GM06990 (cell line): ENCODE measurements at regions not wholly inside any gene's neighbourhood (a gene's known extent, or its start where the extent isn't known, plus 50 kb on each side); places are given as distances from the start of the nearest gene placed in this dataset.

Source experiments
- DNase-seq: peaks from one replicate; pipeline ENCODE4 v3.0.0-alpha.2; 2011; ENCODE audit not compliant: insufficient read length; ENCODE audit errors: extremely low read depth
- H3K27me3 ChIP-seq: replicated peaks from 2 replicates; pipeline ENCODE4 v1.6.0; 2011; ENCODE audit warnings: low read length; ENCODE audit not compliant: control insufficient read depth, insufficient read depth
- H3K36me3 ChIP-seq: 2 replicates; pipeline ENCODE4 v1.5.1; 2011; ENCODE audit warnings: low read length; ENCODE audit not compliant: control insufficient read depth, insufficient read depth
- H3K4me3 ChIP-seq: replicated peaks from 2 replicates; pipeline ENCODE4 v1.5.1; 2011; ENCODE audit warnings: low read depth, mild to moderate bottlenecking, control low read depth, low read length
- CTCF ChIP-seq: IDR thresholded peaks from 2 replicates; pipeline ENCODE4 v1.5.1; 2011; ENCODE audit warnings: low read length, control low read depth, mild to moderate bottlenecking, inconsistent platforms; ENCODE audit not compliant: insufficient read depth, poor library complexity, severe bottlenecking

GRCh38 chr9:134500931-134501760, 140.5 kb upstream of the COL5A1 start:
- H3K27me3 ChIP-seq, result no peaks in the 10 kb centered on the region; the same call in 1 of the 2 replicates
- TF ChIP-seq CTCF, result no peak
- no peak for DNase-seq
- H3K4me3 ChIP-seq, result no peak overlapping the region
- no peaks in the 10 kb centered on the region for H3K36me3 ChIP-seq

- H3K36me3 ChIP-seq, result no peaks in the 10 kb centered on the region
- H3K4me3 ChIP-seq, result no peak overlapping the region
- no peaks in the 10 kb centered on the region for H3K27me3 ChIP-seq
- no peak for TF ChIP-seq CTCF
- no peak for DNase-seq
Observed at GRCh38 chr9:134501761-134502265, 139.8 kb upstream of the COL5A1 start.

- Histone ChIP-seq H3K4me3 (no peak overlapping the region), H3K36me3 (no peaks in the 10 kb centered on the region), H3K27me3 (no peaks in the 10 kb centered on the region)
- no peak for TF ChIP-seq CTCF
- DNase-seq, result no peak
Observed at GRCh38 chr9:134502266-134502791, 139.3 kb upstream of the COL5A1 start.

GRCh38 chr9:134502809-134503211, 138.8 kb upstream of the COL5A1 start:
- Histone ChIP-seq H3K4me3 (no peak overlapping the region), H3K36me3 (no peaks in the 10 kb centered on the region), H3K27me3 (no peaks in the 10 kb centered on the region)
- DNase-seq, result no peak
- no peak for TF ChIP-seq CTCF

GRCh38 chr9:134503301-134504105, 138.1 kb upstream of the COL5A1 start:
- no peak for TF ChIP-seq CTCF

More at GRCh38 chr9:134503301-134504105, 138.1 kb upstream of the COL5A1 start:
- no peak overlapping the region for H3K4me3 ChIP-seq
- no peak for DNase-seq
- no peaks in the 10 kb centered on the region for H3K27me3 ChIP-seq
- H3K36me3 ChIP-seq, result no peaks in the 10 kb centered on the region
